Keratinocyte (primary cell): ENCODE measurements at regions not wholly inside any gene's neighbourhood (a gene's known extent, or its start where the extent isn't known, plus 50 kb on each side); places are given as distances from the start of the nearest gene placed in this dataset.
"Not testable (repeated sequence)": the region's sequence is repeated elsewhere in the genome, so short reads cannot be mapped to it uniquely, and the experiment has no call there.

Experiments used
- DNase-seq: peaks from one replicate; pipeline ENCODE4 v3.0.0-alpha.2; 2011; ENCODE audit warnings: low read depth, missing footprints, low spot score
- FAIRE-seq: peaks from 2 replicates; lab custom pipeline; 2011; peaks lifted over from hg19 to GRCh38; lab: Jason Lieb, UNC
- H2AFZ ChIP-seq: 2 replicates; pipeline ENCODE4 v1.6.0; 2012; ENCODE audit warnings: low read length, control low read depth, inconsistent platforms; ENCODE audit not compliant: control insufficient read depth
- H3K27ac ChIP-seq: 2 replicates; pipeline ENCODE4 v1.5.1; 2011; ENCODE audit warnings: low read length; ENCODE audit not compliant: control insufficient read depth, insufficient read depth
- H3K27me3 ChIP-seq: 3 replicates; pipeline ENCODE4 v1.6.0; 2011; ENCODE audit warnings: low read length; ENCODE audit not compliant: control insufficient read depth, insufficient read depth; ENCODE audit errors: extremely low read depth
- H3K36me3 ChIP-seq, 2 experiments: 2 replicates in 1 of 2; 3 replicates in 1 of 2; pipeline ENCODE4 v1.5.1; 2011; ENCODE audit warnings: low read length in 2 of 2, mild to moderate bottlenecking in 1 of 2; ENCODE audit not compliant: control insufficient read depth in 2 of 2, insufficient read depth in 2 of 2; ENCODE audit errors: extremely low read depth in 1 of 2
- H3K4me1 ChIP-seq: 3 replicates; pipeline ENCODE4 v1.5.1; 2011; ENCODE audit warnings: low read length; ENCODE audit not compliant: control insufficient read depth, insufficient read depth; ENCODE audit errors: extremely low read depth
- H3K4me2 ChIP-seq: 3 replicates; pipeline ENCODE4 v1.6.0; 2011; ENCODE audit warnings: low read depth, low read length; ENCODE audit not compliant: control insufficient read depth, insufficient read depth; ENCODE audit errors: extremely low read depth
- H3K4me3 ChIP-seq, 3 experiments: fragments of 200-600 bp in 1 of 3; sonication (generic) in 1 of 3; 2 replicates in 2 of 3; 3 replicates in 1 of 3; pipeline ENCODE4 v1.5.1; 2011 to 2016; ENCODE audit warnings: low read length in 3 of 3, mild to moderate bottlenecking in 3 of 3, control low read depth in 2 of 3, inconsistent platforms in 1 of 3, low read depth in 1 of 3, mixed read lengths in 1 of 3, mixed run types in 1 of 3, moderate library complexity in 1 of 3; ENCODE audit not compliant: control insufficient read depth in 2 of 3, insufficient read depth in 2 of 3; ENCODE audit errors: extremely low read depth in 1 of 3
- H3K79me2 ChIP-seq: 2 replicates; pipeline ENCODE4 v1.6.0; 2012; ENCODE audit warnings: low read length; ENCODE audit not compliant: control insufficient read depth, insufficient read depth
- H3K9ac ChIP-seq: 3 replicates; pipeline ENCODE4 v1.6.0; 2011; ENCODE audit warnings: low read length; ENCODE audit not compliant: control insufficient read depth, insufficient read depth; ENCODE audit errors: extremely low read depth
- H3K9me1 ChIP-seq: 3 replicates; pipeline ENCODE4 v1.6.0; 2011; ENCODE audit warnings: low read length; ENCODE audit not compliant: control insufficient read depth, insufficient read depth; ENCODE audit errors: extremely low read depth
- H3K9me3 ChIP-seq: 2 replicates; pipeline ENCODE4 v1.5.1; 2012; ENCODE audit warnings: low read depth, low read length; ENCODE audit not compliant: control insufficient read depth
- H4K20me1 ChIP-seq: 3 replicates; pipeline ENCODE4 v1.6.0; 2011; ENCODE audit warnings: low read length; ENCODE audit not compliant: control insufficient read depth, insufficient read depth; ENCODE audit errors: extremely low read depth
- EZH2 ChIP-seq: IDR thresholded peaks from one replicate; pipeline ENCODE4 v1.6.1; 2012; ENCODE audit warnings: inconsistent platforms, mild to moderate bottlenecking, low read length, moderate library complexity
- dilution Hi-C: fragments of 300-500 bp; cut with MboI; formaldehyde crosslinking; loops from one replicate; pipeline ENCODE4 v1.7.0; 2020; ENCODE audit warnings: low sequenced_read_pairs; ENCODE audit not compliant: extremely low pct_ligation_motif_present
- TF ChIP-seq, protein P1 (sequence below), 3 experiments: IDR thresholded peaks in 1 of 3; conservative IDR thresholded peaks in 1 of 3; optimal IDR thresholded peaks in 1 of 3; 2 replicates in 2 of 3; 3 replicates in 1 of 3; pipeline versions ENCODE3 to v1.5.1; 2011; ENCODE audit warnings: low read length in 3 of 3, mild to moderate bottlenecking in 3 of 3, moderate library complexity in 2 of 3, control low read depth in 1 of 3, inconsistent platforms in 1 of 3; ENCODE audit not compliant: insufficient read depth in 2 of 3; ENCODE audit errors: extremely low read depth in 1 of 3

- H4K20me1 ChIP-seq = no peaks in the 10 kb centered on the region
- H3K4me3 ChIP-seq = no peak overlapping the region
- no peaks in the 10 kb centered on the region for H3K9me3 ChIP-seq
- H3K27ac ChIP-seq = no peak overlapping the region
- no peak overlapping the region for H3K9ac ChIP-seq
- TF ChIP-seq, protein P1, sequence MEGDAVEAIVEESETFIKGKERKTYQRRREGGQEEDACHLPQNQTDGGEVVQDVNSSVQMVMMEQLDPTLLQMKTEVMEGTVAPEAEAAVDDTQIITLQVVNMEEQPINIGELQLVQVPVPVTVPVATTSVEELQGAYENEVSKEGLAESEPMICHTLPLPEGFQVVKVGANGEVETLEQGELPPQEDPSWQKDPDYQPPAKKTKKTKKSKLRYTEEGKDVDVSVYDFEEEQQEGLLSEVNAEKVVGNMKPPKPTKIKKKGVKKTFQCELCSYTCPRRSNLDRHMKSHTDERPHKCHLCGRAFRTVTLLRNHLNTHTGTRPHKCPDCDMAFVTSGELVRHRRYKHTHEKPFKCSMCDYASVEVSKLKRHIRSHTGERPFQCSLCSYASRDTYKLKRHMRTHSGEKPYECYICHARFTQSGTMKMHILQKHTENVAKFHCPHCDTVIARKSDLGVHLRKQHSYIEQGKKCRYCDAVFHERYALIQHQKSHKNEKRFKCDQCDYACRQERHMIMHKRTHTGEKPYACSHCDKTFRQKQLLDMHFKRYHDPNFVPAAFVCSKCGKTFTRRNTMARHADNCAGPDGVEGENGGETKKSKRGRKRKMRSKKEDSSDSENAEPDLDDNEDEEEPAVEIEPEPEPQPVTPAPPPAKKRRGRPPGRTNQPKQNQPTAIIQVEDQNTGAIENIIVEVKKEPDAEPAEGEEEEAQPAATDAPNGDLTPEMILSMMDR (optimal IDR thresholded peaks at IDR 0.05 in 1 of 3, IDR thresholded peaks at IDR 0.05 in 1 of 3, conservative IDR thresholded peaks at IDR 0.05 in 1 of 3; ENCODE audit: extremely low read depth in 1 of 3, insufficient read depth in 2 of 3, low read length in 3 of 3) = no peak
- no peak for TF ChIP-seq EZH2
- no peak for FAIRE-seq
- H2AFZ ChIP-seq = no peak overlapping the region
- dilution Hi-C loops = no loop called here
- no peaks in the 10 kb centered on the region for H3K9me1 ChIP-seq
- no peak overlapping the region for H3K4me2 ChIP-seq
- no peaks in the 10 kb centered on the region for H3K36me3 ChIP-seq
- no peaks in the 10 kb centered on the region for H3K79me2 ChIP-seq
- DNase-seq = no peak
- H3K4me1 ChIP-seq = no peaks in the 10 kb centered on the region
- no peaks in the 10 kb centered on the region for H3K27me3 ChIP-seq
These were observed 244.4 kb upstream of the FOXN3 start for GRCh38 chr14:89661392-89661791.

DNA sequence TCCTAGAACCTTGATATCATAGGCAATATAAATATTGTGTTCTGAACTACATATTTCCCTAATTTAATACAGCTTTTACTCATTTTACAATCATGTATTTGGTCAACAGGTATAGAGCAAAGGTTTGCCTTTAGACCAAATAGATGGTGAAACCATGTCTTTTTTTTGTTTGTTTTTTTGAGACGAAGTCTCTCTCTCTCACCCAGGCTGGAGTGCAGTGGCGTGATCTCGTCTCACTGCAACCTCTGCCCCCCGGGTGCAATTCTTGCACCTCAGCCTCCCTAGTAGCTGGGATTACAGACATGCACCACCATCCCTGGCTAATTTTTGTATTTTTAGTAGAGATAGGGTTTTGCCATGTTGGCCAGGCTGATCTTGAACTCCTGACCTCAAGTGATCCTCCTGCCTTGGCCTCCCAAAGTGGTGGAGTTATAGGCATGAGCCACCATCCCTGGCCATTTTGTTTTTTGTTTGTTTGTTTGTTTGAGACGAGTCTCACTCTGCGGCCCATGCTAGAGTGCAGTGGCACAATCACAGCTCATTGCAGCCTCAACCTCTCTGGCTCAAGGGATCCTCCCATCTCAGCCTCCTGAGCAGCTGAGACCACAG lies 243.7 kb upstream of the FOXN3 start:
- H3K27ac ChIP-seq, H3K36me3 ChIP-seq, H4K20me1 ChIP-seq, H3K27me3 ChIP-seq, H2AFZ ChIP-seq, FAIRE-seq, H3K4me3 ChIP-seq, H3K9me1 ChIP-seq, DNase-seq, H3K4me2 ChIP-seq, dilution Hi-C loops, H3K4me1 ChIP-seq, H3K9me3 ChIP-seq, H3K79me2 ChIP-seq, H3K9ac ChIP-seq: not testable (repeated sequence)

DNA sequence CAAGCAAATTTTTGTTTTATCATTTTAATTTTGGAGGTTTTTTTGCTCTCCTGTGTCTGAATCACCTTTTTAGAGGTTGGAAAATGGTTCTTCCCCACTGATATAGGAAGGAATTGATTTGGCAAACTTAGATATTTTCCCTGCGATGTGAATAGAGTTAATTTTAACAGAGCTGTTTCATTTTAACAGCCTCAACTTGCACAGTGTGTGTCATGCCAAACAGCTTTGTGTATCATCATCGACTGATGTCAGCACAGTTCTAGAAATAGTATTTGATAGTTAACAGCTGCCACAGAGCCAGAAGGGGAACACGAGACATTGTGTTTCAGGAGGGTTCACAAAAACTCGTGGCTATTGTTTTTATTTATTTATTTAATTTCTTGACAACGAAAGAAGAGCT lies 243.1 kb upstream of the FOXN3 start:
- Histone ChIP-seq H3K4me3 (no peak overlapping the region), H4K20me1 (no peaks in the 10 kb centered on the region), H3K9me3 (no peaks in the 10 kb centered on the region), H3K4me1 (no peaks in the 10 kb centered on the region), H3K4me2 (no peak overlapping the region), H2AFZ (peak overlapping the region; percentile 6), H3K36me3 (no peaks in the 10 kb centered on the region), H3K9me1 (no peaks in the 10 kb centered on the region), H3K9ac (no peak overlapping the region), H3K27ac (no peak overlapping the region), H3K79me2 (no peaks in the 10 kb centered on the region), H3K27me3 (no peaks in the 10 kb centered on the region)
- DNase-seq (no peak), FAIRE-seq (no peak)
- dilution Hi-C loops = no loop called here
- no peak for TF ChIP-seq EZH2
- TF ChIP-seq, protein P1 (optimal IDR thresholded peaks at IDR 0.05 in 1 of 3, IDR thresholded peaks at IDR 0.05 in 1 of 3, conservative IDR thresholded peaks at IDR 0.05 in 1 of 3; ENCODE audit: extremely low read depth in 1 of 3, insufficient read depth in 2 of 3, low read length in 3 of 3) = no peak
